ENCODE measurements at regions not wholly inside any gene's neighbourhood (a gene's known extent, or its start where the extent isn't known, plus 50 kb on each side); places are given as distances from the start of the nearest gene placed in this dataset.

DNA sequence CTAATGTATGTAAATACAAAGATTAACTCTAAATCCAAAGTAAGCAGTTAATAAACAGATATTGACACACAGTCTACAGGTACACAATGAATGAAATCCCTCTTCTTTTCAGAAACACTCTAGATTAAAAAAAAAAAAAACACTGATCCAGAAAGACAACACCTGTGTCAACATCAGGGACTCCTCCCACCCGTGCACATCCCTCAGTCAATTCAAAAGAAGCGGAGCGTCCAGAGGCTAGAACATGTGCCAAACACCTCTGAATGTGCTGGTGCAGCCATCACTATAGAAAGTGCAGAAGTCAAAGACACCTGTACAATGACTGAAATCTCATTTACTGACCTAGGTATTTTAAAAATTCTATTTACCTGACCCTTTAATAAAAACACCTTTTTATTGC, 622.6 kb upstream of the ID2 start:
- no peaks in the 10 kb centered on the region for H3K36me3 Mint-ChIP-seq (ENCODE audit: low read depth)
- H3K4me1 Mint-ChIP-seq, result peaks cover 5% of the 10 kb centered on the region
- Histone ChIP-seq H3K27me3 (ENCODE audit: control insufficient read depth, insufficient read depth, low read length, poor library complexity, severe bottlenecking) (no peaks in the 10 kb centered on the region), H3K9ac (ENCODE audit: extremely low read depth, low read length, poor library complexity, severe bottlenecking) (no peak overlapping the region), H3K4me1 (ENCODE audit: control insufficient read depth, insufficient read depth, low read length) (no peaks in the 10 kb centered on the region), H3K9me3 (ENCODE audit: control insufficient read depth, low read length) (peaks cover 6% of the 10 kb centered on the region), H3K36me3 (ENCODE audit: control insufficient read depth, insufficient read depth, low read length) (no peaks in the 10 kb centered on the region), H3K4me3 (ENCODE audit: low read length) (no peak overlapping the region), H3K27ac (ENCODE audit: low read depth, low read length) (no peak overlapping the region)
- H3K4me3 Mint-ChIP-seq, result no peak overlapping the region
- no peak for TF ChIP-seq CTCF (conservative IDR thresholded peaks at IDR 0.05)
- DNase-seq, result no peak
- peaks cover 7% of the 10 kb centered on the region for H3K9me3 Mint-ChIP-seq
- WGBS, 2 experiments (ENCODE audit: insufficient coverage in 1 of 2, insufficient read length in 1 of 2), result 94% methylated on average over 3 of the region's 3 CpGs
- no peaks in the 10 kb centered on the region for H3K27me3 Mint-ChIP-seq (ENCODE audit: insufficient read depth)
- H3K27ac Mint-ChIP-seq, result no peak overlapping the region

- H3K27ac Mint-ChIP-seq, result no peak overlapping the region
- TF ChIP-seq CTCF (conservative IDR thresholded peaks at IDR 0.05), result no peak
- Histone ChIP-seq H3K4me3 (ENCODE audit: low read length) (no peak overlapping the region), H3K27me3 (ENCODE audit: control insufficient read depth, insufficient read depth, low read length, poor library complexity, severe bottlenecking) (no peaks in the 10 kb centered on the region), H3K4me1 (ENCODE audit: control insufficient read depth, insufficient read depth, low read length) (no peaks in the 10 kb centered on the region), H3K9me3 (ENCODE audit: control insufficient read depth, low read length) (peaks cover 6% of the 10 kb centered on the region), H3K36me3 (ENCODE audit: control insufficient read depth, insufficient read depth, low read length) (no peaks in the 10 kb centered on the region), H3K9ac (ENCODE audit: extremely low read depth, low read length, poor library complexity, severe bottlenecking) (no peak overlapping the region), H3K27ac (ENCODE audit: low read depth, low read length) (no peak overlapping the region)
- no peaks in the 10 kb centered on the region for H3K27me3 Mint-ChIP-seq (ENCODE audit: insufficient read depth)
- no peak overlapping the region for H3K4me3 Mint-ChIP-seq
- peaks cover 5% of the 10 kb centered on the region for H3K4me1 Mint-ChIP-seq
- 73 to 100% methylated on average over 1 to 4 of the region's 4 CpGs for WGBS, 2 experiments (ENCODE audit: insufficient coverage in 1 of 2, insufficient read length in 1 of 2)
- H3K9me3 Mint-ChIP-seq, result peaks cover 7% of the 10 kb centered on the region
- H3K36me3 Mint-ChIP-seq (ENCODE audit: low read depth), result no peaks in the 10 kb centered on the region
- DNase-seq, result no peak
Measured at GRCh38 chr2:8059794-8060193, 622.1 kb upstream of the ID2 start.

GRCh38 chr2:8061219-8061618, 620.6 kb upstream of the ID2 start:
- H3K27me3 ChIP-seq (ENCODE audit: control insufficient read depth, insufficient read depth, low read length, poor library complexity, severe bottlenecking), result no peaks in the 10 kb centered on the region
- H3K27ac Mint-ChIP-seq, result no peak overlapping the region
- TF ChIP-seq CTCF (conservative IDR thresholded peaks at IDR 0.05), result no peak
- H3K4me1 ChIP-seq (ENCODE audit: control insufficient read depth, insufficient read depth, low read length), result no peaks in the 10 kb centered on the region
- H3K9me3 Mint-ChIP-seq, result peaks cover 7% of the 10 kb centered on the region
- H3K27me3 Mint-ChIP-seq (ENCODE audit: insufficient read depth), result no peaks in the 10 kb centered on the region
- H3K4me1 Mint-ChIP-seq, result peaks cover 5% of the 10 kb centered on the region
- no peak for DNase-seq
- H3K4me3 ChIP-seq (ENCODE audit: low read length), result no peak overlapping the region
- 93 to 95% methylated on average over 9 of the region's 9 CpGs for WGBS, 2 experiments (ENCODE audit: insufficient coverage in 1 of 2, insufficient read length in 1 of 2)
- H3K27ac ChIP-seq (ENCODE audit: low read depth, low read length), result no peak overlapping the region
- H3K9ac ChIP-seq (ENCODE audit: extremely low read depth, low read length, poor library complexity, severe bottlenecking), result no peak overlapping the region
- H3K9me3 ChIP-seq (ENCODE audit: control insufficient read depth, low read length), result peaks cover 5% of the 10 kb centered on the region
- no peaks in the 10 kb centered on the region for H3K36me3 Mint-ChIP-seq (ENCODE audit: low read depth)
- H3K36me3 ChIP-seq (ENCODE audit: control insufficient read depth, insufficient read depth, low read length), result no peaks in the 10 kb centered on the region
- no peak overlapping the region for H3K4me3 Mint-ChIP-seq

Data from endodermal cell (in vitro differentiated cells).